GM23248 (cell line): ENCODE measurements at regions not wholly inside any gene's neighbourhood (a gene's known extent, or its start where the extent isn't known, plus 50 kb on each side); places are given as distances from the start of the nearest gene placed in this dataset.

ENCODE experiments used
- EZH2 ChIP-seq: fragments of 200-600 bp; sonication (generic); IDR thresholded peaks from 2 replicates; pipeline ENCODE4 v1.6.1; 2018; ENCODE audit warnings: antibody characterized with exemption, mild to moderate bottlenecking; ENCODE audit not compliant: insufficient read depth, poor library complexity, severe bottlenecking
- EZH2phosphoT487 ChIP-seq: fragments of 200-600 bp; sonication (generic); IDR thresholded peaks from 2 replicates; pipeline ENCODE4 v1.6.1; 2018; ENCODE audit warnings: antibody characterized with exemption, moderate library complexity, mild to moderate bottlenecking, low read depth; ENCODE audit not compliant: insufficient read depth

DNA sequence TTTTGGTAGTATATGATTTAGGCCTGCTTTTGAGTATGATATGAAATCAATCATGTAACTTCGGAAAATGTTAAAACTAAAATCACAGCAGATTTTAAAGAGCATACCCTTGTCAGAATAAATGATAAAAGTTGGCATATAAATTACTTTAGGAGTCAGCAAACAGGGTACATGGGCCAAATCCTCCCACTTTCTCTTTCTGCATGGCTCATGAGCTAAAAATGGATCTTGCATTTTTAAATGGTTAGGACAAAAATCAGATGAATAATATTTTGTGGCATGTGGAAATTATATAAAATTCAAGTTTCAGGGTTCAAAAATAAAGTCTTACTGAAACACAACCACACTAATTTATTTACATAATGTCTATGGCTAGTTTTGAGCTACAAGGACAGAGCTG is 214.9 kb downstream of the GASK1B start:
- TF ChIP-seq EZH2phosphoT487 (no peak), EZH2 (no peak)
